Ureter (tissue), 1 donor: ENCODE measurements at regions not wholly inside any gene's neighbourhood (a gene's known extent, or its start where the extent isn't known, plus 50 kb on each side); places are given as distances from the start of the nearest gene placed in this dataset.

ENCODE experiments used
- DNase-seq: peaks from one replicate; pipeline ENCODE4 v3.0.0-alpha.2; 2020; ENCODE audit warnings: low spot score
- donor health status: DM: yes; HTN: yes; CAD: no.

DNA sequence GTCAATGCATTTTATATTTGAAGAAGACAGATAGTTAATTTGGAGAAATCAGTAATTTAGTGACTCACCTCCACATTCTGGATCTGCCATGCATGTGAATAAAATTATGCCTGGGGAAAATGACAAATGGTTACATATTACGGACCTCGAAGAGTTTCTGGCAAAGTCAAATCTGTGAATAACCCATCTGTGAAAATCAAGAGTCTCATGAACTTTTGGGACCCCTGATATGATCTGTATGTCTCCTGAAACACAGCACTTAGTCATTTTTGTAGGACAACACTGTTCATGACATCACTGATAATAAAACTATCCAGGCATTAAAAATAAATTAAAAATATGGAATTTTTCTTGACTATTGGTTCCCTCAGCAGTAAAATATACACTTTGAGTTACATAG lies 584.5 kb downstream of the TLE4 start:
- DNase-seq: no peak

DNA sequence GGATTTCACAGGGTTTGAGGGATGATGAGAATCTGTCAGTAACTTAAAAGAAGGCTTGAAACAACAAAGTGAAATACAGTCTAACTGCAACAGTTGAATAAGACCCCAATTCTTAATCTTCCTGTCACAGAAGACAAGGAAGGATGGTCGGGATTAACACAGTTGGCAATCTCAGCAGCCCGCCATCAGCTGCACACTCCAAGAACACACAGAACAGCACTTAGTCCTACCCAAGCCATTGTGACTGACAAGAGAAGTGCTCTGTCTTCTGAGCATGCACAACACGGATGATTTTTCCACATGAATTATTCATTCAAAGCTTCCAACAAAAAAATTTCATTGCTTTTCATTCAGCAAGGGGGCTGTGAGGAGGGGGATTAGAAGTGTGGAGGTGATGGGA lies 576.1 kb downstream of the TLE4 start:
- no peak for DNase-seq

DNA sequence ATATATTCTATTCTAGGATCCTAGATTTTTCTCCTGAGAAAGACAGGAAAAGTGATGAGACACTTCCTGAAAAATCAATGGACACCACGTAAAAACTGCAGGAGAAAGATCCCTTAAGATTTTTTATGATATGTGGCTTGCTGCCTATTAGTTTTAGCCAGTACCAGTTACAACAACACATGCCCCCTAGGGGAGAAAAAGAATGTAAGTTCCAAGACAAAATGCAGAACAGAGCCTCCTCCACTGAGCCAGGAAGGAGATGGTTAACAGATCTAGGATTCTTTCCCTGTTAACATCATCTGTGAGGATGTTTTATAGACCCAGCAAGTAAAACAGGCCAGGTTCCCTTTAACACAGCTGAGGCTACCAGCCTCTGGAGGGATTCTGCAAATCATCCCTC lies 574.7 kb downstream of the TLE4 start:
- no peak for DNase-seq

DNA sequence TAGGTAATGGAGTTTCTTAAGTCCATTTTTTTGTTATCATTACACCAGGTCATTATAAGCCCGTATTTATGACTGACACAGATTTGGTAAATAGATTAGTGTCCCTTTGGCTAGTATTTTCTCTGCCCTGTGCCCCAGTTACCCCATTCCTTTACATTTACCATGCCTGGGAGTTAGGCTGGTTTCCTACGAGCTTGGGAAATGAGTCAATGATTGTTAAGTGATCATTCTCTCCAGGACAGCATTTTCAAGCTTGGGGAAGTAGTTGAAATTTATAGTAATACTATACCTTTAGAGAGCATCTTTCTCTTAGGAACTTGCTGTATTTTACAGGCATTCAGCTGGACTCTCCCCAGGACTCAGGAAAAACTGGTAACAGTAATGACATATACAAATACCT lies 573.1 kb downstream of the TLE4 start:
- DNase-seq: no peak

DNA sequence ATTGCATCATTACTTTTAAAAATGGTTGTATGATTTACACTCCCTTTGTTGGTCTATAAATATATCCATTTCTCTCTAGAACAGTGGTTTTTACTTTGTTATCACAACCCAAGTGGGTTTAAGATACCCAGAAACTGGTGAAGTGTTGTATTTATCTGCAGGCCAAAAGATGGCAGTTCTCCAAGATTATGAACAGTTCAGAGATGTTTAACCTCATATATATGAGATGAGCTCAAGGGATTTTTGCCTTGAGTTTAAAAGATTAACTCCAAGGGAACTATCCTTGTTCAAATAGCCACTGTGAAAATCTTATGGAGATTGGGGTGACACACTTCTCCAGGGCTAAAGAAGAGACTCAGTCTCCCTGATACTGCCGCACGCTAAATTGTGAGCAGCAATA lies 572.6 kb downstream of the TLE4 start:
- no peak for DNase-seq

DNA sequence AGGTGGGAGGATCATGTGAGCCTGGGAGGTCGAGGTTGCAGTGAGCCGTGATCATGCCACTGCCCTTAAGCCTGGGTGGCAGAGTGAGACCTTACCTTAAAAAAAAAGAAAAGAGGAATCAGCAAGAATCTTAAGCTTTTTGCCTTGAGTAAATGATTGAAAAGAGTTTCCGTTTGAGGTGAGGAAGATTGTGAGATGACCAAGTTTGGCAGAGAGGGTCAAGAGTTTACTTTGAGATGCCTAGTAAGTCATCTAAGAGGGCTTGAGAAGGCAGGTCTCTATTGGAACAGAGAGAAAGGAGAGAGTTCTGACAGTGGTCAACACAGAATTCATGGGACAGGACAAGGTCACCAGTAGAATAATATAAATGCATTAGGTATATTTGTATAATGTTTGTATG lies 572.1 kb downstream of the TLE4 start:
- DNase-seq: no peak

DNA sequence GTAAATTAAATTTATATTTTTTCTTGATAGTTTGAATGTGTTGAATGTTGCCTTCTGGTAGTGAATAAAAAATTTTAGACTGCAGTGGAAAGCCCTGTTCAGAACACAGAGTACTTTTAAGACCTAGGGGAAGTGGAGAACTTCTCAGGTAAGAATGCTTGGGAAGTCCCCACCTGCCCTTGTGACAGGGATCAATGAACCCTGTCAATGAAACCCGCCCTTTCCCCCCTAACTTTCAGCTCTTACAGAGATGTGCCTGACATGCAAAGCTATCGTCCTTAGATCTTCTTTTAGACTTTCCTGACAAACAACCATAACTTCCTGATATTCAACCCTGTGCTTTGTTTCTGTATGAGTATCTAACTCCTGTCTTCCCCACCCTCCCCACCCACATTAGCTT lies 562.7 kb downstream of the TLE4 start:
- DNase-seq: no peak

DNA sequence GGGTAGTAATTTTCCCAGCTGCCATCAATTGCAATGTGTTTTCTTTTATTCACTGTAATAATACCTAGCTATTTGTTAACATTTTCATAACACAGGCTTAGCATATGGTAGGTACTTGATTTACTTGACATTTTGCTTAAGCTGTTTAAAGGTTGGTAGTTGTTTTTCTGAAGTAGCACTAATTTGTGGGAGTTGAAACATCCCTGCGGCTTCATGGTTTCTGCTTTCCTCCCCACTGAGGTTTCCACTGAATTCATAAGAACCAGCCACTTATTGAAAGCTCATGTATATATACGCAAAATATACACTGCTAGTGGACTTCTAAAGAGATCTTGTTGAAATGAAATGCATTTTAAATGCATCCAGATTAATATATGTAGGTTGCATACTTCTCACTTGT lies 559.9 kb downstream of the TLE4 start:
- DNase-seq: no peak

DNA sequence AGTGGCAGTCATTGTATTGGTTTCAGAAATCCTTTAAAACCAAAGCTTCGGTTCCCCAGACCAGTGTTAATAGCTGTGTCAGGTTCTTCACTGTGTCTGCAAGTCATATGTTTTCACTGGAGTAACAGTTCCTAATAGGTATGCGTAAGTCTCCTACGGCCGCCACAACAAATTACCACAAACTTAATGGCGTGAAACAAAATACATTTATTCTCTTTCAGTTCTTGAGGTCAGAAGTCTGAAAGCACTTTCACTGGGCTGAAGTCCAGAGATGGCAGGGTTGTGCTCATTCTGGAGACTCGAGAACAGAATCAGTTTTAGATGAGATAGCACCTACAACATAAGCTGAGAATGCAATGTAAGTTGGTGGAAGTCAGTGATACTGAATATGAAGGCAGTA lies 556.2 kb downstream of the TLE4 start:
- no peak for DNase-seq

DNA sequence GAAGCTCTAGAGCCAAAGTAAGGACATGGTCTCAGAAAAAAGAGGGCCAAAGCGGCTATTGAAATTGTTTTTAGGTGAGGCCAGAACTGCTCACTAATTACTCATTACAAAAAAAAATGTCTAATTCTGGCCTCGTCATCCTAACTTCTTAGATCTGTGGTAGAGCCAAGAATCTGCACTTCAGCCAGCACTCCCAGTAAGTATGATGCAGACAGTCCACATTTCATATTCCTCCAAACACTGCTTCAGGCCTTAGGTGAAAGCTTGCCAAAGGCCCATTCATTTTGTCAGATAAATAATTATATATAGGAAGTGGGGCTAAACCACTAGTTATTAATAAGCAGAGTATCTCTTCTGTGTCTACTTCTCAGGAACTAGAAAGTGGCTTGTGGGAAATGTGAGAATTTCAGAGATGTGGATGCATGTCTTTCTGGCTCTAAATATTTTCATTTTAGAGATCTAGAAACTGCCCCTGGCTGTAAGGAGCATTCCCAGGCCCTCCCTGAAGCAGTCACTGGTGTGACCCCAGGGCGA lies 554.0 kb downstream of the TLE4 start:
- no peak for DNase-seq

DNA sequence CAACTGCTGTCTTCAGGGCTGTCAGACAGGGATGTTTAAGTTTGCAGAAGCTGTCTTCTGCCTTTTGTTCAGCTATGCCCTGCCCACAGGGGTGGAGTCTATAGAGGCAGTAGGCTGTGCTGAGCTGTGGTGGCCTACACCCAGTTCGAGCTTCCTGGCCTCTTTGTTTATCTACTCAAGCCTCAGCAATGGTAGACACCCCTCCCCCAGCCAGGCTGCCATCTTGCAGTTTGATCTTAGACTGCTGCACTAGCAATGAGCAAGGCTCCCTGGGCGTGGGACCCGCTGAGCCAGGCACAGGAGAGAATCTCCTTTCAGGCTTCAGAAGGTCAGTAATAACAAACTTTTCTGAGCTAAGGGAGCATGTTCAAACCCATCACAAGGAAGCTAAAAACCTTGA lies 545.3 kb downstream of the TLE4 start:
- DNase-seq: no peak

DNA sequence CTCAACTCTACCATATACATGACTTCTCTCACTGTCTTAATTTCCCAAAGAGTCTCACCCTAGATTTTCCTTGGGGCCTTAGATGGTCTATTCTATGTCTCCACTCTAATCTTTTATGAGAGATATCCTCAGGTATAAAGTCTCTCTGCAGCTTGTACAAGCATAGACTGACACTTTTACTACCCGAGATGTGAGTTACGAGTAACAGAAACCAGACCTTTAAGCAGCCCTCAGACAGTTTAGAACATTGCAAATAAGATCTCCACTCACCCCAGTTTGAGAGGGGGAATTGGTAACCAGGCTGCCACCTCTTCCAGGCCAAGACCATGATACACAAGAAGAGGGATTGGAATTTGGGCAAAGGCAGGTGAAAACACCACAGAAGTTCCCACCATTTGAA lies 542.5 kb downstream of the TLE4 start:
- no peak for DNase-seq

DNA sequence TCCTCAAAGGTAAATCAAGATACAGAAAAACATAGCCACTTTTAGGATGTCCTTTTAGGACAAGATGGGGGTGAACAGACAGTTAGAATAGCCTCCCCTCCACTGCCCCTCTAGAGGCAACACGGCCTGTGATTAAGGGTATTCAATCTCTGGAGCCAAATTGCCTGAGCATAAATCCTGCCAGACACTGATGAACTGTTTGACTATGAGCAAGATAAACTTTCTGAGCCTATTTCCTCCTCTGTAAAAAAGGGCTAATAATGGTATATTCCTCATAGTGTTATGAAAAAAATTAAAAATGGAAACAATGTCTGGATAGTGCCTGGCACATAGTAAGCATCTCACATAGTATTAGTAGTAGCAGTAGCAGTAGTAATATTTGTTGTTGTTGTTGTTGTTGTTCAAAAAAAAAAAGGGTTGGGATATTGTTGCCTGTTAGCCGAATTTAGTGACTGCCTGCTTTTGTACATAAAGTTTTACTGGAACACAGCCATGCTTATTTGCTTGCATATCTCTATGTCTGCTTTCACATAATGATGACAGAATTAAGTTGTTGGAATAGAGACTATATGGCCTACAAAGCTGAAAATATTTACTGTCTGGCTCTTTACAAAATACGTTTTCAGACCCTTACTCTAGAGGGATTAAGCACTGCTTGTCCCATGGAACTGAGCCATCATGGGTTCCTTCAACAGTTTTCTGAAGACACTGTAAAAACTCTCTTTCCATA lies 536.3 kb downstream of the TLE4 start:
- DNase-seq: no peak

DNA sequence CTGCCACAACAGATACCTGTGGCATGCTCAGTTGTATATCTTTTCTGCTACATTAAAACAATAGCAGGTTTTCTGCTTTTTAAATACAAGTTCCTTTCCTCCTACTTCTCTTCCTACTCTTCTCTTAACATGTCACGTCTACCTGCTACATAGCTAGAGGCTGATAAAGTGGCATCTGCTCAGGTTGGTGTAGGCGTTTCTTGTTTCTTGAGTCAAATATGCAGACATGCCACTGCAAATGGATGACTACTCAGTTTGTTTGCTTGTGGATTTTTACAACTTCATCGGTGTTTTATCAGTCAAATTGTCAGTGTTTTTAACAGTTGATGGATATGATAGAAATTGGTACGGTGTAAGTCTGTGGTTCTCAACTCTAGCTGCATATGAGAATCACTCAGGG lies 525.7 kb downstream of the TLE4 start:
- no peak for DNase-seq

DNA sequence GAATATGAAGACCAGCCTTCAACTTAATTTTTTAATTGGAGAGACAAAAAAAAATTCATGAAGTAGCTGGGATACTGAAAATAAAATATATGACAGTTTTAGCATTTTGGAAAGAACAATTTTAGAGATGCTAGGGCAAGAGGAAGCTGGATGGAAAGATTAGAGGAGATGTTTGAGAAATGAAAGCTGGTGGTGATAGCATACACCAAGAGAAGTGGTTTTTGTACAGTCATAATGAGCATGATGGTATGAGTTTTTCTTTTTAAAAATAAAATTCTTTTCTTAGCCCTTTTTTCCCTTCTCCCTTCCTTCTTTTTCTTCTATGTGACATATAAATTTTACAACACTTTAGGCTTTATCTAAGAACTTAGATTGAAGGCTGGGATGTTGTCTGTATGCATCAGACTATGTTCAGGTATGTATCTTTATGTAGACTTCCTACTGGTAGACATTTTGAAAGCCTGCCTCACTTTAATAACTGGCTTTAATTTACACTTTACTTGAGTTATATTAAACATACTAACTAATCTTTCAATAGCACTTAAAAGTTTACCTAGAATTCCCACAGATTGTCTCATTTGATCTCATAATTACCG lies 522.5 kb downstream of the TLE4 start:
- no peak for DNase-seq

DNA sequence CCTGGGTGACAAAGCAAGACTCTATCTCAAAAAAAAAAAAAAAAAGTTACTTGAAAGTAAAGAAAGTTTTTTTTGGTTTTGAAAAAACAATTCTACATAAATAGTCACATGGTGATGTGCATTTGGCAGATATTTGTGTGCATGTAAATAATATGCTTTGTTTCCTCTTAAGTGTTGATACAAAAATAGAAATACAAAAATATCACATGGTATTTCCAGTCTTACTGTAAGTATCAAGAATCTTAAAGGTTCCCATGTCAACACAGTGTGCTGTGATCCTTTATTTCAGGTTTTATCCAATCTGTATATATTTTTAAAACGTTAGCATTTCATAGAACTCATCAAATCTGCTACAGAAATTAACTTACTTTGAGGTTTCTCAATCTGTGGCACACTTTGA lies 521.9 kb downstream of the TLE4 start:
- DNase-seq: no peak

DNA sequence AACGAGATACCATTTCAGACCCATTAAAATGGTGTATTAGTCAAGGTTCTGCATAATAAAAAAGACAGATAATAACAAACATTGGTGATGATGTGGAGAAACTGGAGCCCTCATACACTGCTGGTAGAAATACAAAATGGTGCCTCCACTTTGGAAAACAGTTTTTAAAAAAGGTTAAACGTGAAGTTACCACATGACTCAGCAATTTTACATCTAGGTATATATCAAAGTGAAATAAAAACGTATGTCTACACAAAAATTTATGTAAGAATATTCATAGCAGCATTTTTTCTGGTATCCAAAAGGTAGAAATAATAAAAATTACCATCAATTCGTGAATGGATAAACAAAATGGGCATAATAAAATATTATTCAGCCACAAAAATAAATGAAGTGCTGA lies 519.8 kb downstream of the TLE4 start:
- DNase-seq: no peak

DNA sequence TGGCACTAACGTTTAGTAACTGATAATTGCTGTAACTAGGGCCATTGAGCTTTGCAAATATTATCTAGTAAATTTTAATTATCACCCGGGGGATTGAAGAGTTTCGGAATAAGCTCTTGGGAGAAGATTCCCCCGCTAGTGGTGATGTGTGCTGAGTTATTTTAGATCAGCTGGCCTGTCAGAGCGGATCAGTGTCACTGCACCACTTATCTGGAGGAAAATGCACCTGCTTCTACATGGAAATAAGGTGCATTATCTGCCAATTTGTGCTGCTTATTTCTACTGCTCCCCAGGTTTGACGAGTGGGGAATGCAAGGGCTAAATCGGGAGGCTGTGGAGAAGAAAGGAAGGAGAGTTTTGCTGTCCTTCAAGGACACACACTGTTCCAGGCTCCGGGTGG lies 518.6 kb downstream of the TLE4 start:
- DNase-seq: no peak

DNA sequence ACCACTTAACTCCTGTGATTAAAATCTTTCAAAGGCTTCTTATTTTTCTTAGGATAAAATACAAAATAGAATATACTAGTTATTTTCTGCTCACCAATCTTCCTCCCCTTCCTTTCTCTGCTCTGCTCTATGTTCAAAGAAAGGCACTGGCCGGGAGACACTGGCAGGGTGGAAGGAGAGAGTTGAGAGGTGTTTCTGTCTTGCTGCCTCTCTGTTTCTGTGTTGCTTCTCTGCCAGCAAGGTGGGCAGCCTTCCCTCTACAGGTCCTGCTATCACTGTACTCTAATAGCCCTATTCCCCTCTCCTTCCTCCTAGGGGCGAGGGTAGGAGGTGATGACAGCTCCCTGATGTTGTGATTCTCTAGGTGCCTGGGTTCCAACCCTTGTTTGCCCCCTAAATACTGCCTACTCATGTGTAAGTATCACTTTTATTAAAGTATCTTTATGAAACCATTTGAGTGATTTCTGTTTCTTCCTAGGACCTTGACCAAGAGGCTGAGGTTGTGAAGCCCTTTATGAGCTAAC lies 515.1 kb downstream of the TLE4 start:
- no peak for DNase-seq

DNA sequence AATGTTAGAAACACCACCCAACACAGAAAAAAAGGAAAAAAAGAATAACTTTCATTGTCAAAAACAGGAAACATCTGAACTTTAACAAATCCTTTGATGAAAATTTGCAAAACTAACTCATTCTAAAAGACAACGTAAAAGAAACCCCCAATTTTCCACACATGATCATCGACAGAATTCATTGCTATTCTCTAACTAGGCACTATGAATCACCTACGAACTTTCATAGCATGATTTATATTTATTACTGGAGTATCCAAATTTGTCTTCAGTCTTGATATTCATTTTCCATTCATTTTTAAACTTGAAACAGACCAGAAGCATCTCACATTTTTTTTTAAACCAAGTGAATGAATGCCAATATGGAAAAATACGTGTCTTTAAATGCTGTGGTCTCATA lies 514.6 kb downstream of the TLE4 start:
- DNase-seq: no peak

DNA sequence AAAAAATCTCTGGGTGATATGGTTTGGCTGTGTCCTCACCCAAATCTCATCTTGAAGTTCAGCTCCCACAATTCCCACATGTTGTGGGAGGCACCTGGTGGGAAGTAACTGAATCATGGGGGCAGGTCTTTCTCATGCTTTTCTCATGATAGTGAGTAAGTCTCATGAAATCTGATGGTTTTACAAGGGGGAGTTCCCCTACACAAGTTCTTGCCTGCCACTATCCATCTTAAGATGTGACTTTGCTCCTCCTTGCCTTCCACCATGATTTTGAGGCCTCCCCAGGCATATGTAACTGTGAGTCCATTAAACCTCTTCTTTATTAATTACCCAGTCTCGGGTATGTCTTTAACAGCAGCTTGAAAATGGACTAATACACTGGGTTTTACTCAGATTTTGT lies 513.9 kb downstream of the TLE4 start:
- no peak for DNase-seq

DNA sequence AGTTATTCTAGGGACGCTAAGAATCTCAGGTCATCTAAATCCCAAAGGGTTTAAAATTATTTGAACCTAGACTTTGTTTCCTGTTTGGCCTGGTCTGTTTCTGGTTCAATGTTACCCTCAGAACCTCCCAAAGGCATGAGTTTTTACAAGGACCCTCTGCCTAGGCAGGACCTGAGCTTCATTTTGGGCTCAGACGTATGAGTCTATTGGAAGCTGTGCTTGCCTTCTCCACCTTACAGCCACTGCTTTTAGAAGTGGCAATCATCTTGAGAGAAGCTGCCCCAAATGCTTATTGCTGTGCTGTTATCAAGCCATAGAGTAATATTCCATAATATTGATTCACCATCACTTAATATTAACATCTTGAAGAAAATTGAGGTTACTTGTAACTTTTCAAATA lies 510.4 kb downstream of the TLE4 start:
- DNase-seq: no peak

DNA sequence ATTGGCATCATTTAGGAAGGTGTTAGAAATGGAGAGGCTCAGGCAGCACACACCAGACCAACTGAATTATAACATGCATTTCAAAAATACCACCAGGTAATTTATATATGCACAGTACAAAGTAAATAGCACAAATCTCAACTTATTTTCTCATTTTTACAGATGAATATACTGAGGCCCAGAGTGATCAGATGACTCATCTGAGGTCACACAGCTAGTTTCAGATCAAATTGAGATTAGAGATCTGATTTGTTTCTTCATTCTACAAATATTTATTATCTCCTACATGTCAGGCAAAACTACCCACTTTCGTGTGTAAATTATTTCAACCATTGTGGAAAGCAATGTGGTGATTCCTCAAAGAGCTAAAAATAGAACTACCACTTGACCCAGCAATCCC lies 507.1 kb downstream of the TLE4 start:
- DNase-seq: no peak

DNA sequence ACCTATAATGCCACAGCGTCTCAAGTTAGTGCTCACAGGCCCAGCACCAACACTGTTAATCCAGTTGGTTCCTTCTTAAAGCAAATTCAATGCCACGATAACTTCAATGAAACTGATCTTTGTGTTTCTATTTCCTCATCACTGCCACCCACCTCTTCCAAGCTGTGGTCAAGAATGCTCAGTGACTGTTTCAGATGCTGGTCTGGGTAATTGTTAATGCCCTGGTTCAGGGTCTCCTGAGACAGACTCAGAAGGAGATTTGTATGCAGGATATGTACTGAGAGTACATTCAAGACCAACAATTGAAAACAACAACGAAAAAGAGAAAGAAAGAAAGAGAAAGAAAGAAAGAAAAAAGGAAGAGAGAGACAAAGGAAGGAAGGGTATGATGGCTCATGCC lies 505.3 kb downstream of the TLE4 start:
- no peak for DNase-seq
